ENCODE measurements at regions not wholly inside any gene's neighbourhood (a gene's known extent, or its start where the extent isn't known, plus 50 kb on each side); places are given as distances from the start of the nearest gene placed in this dataset.
"Not testable (repeated sequence)": the region's sequence is repeated elsewhere in the genome, so short reads cannot be mapped to it uniquely, and the experiment has no call there.

GRCh38 chr2:200102971-200103370 is 147.6 kb downstream of the MAIP1 start:
- DNase-seq (ENCODE audit: low spot score), result no peak

- DNase-seq (ENCODE audit: low spot score), result no peak
Measured at GRCh38 chr2:200104015-200104414, 148.6 kb downstream of the MAIP1 start.

GRCh38 chr2:200107514-200108217 is 152.3 kb downstream of the MAIP1 start:
- no peak for DNase-seq (ENCODE audit: low spot score)

GRCh38 chr2:200109421-200109820 is 154.0 kb downstream of the MAIP1 start:
- no peak for DNase-seq (ENCODE audit: low spot score)

GRCh38 chr2:200110381-200110780 is 155.0 kb downstream of the MAIP1 start:
- no peak for DNase-seq (ENCODE audit: low spot score)

GRCh38 chr2:200113016-200113799 is 157.8 kb downstream of the MAIP1 start:
- not testable (repeated sequence) for DNase-seq (ENCODE audit: low spot score)

- DNase-seq (ENCODE audit: low spot score), result no peak
Measured at GRCh38 chr2:200119236-200119635, 163.9 kb downstream of the MAIP1 start.

GRCh38 chr2:200121931-200122330 is 166.5 kb downstream of the MAIP1 start:
- no peak for DNase-seq (ENCODE audit: low spot score)

GRCh38 chr2:200122683-200123082 is 167.3 kb downstream of the MAIP1 start:
- DNase-seq (ENCODE audit: low spot score), result no peak

GRCh38 chr2:200124665-200125368 is 169.4 kb downstream of the MAIP1 start:
- not testable (repeated sequence) for DNase-seq (ENCODE audit: low spot score)

- DNase-seq (ENCODE audit: low spot score), result no peak
Measured at GRCh38 chr2:200125444-200126284, 170.3 kb downstream of the MAIP1 start.

- not testable (repeated sequence) for DNase-seq (ENCODE audit: low spot score)
Measured at GRCh38 chr2:200126285-200126670, 170.9 kb downstream of the MAIP1 start.

GRCh38 chr2:200126680-200127079 is 171.3 kb downstream of the MAIP1 start:
- not testable (repeated sequence) for DNase-seq (ENCODE audit: low spot score)

GRCh38 chr2:200127848-200128247 is 172.5 kb downstream of the MAIP1 start:
- peak; percentile 71 for DNase-seq (ENCODE audit: low spot score)

GRCh38 chr2:200128296-200128695 is 172.9 kb downstream of the MAIP1 start:
- DNase-seq (ENCODE audit: low spot score), result no peak

- DNase-seq (ENCODE audit: low spot score), result no peak
Measured at GRCh38 chr2:200129721-200130462, 174.5 kb downstream of the MAIP1 start.

GRCh38 chr2:200130762-200131166 is 175.4 kb downstream of the MAIP1 start:
- no peak for DNase-seq (ENCODE audit: low spot score)

- DNase-seq (ENCODE audit: low spot score), result no peak
Measured at GRCh38 chr2:200131307-200131706, 175.2 kb upstream of the SPATS2L start.

- DNase-seq (ENCODE audit: low spot score), result no peak
Measured at GRCh38 chr2:200135082-200135481, 171.4 kb upstream of the SPATS2L start.

- no peak for DNase-seq (ENCODE audit: low spot score)
Measured at GRCh38 chr2:200136655-200137054, 169.8 kb upstream of the SPATS2L start.

GRCh38 chr2:200137271-200137670 is 169.2 kb upstream of the SPATS2L start:
- DNase-seq (ENCODE audit: low spot score), result no peak

Measured in AG20443 (cell line).